Lower leg skin (tissue), 3 donors: ENCODE measurements at regions not wholly inside any gene's neighbourhood (a gene's known extent, or its start where the extent isn't known, plus 50 kb on each side); places are given as distances from the start of the nearest gene placed in this dataset.

Experiments
- CTCF ChIP-seq, 3 donors: fragments of 450-650 bp; IDR thresholded peaks; one replicate each; pipeline ENCODE4 v1.5.1; 2016; ENCODE audit warnings: antibody characterized with exemption in 3 of 3, mild to moderate bottlenecking in 3 of 3, moderate library complexity in 2 of 3
- POLR2A ChIP-seq, 2 donors: fragments of 450-650 bp; IDR thresholded peaks; one replicate each; pipeline ENCODE4 v1.6.1; 2016 to 2017; ENCODE audit warnings: antibody characterized with exemption in 2 of 2, mild to moderate bottlenecking in 1 of 2, moderate library complexity in 1 of 2

- TF ChIP-seq POLR2A (IDR thresholded peaks at IDR 0.05) (no peak), CTCF (IDR thresholded peaks at IDR 0.05) (no peak)
These were observed 649.1 kb downstream of the EPM2A start for GRCh38 chr6:145086197-145086596.
